ENCODE measurements at regions not wholly inside any gene's neighbourhood (a gene's known extent, or its start where the extent isn't known, plus 50 kb on each side); places are given as distances from the start of the nearest gene placed in this dataset.

- TF ChIP-seq GATA2 (IDR thresholded peaks at IDR 0.05; ENCODE audit: low read depth, low read length) (no peak), GATA3 (IDR thresholded peaks at IDR 0.05; ENCODE audit: low read depth, low read length) (no peak)
Measured at GRCh38 chr11:15858881-15859280, 497.5 kb downstream of the SOX6 start.

All from SH-SY5Y (cell line).